NB4 (cell line): ENCODE measurements at regions not wholly inside any gene's neighbourhood (a gene's known extent, or its start where the extent isn't known, plus 50 kb on each side); places are given as distances from the start of the nearest gene placed in this dataset.

ENCODE experiments used
- POLR2A ChIP-seq: IDR thresholded peaks from 2 replicates; pipeline ENCODE4 v1.6.1; 2011; ENCODE audit warnings: mild to moderate bottlenecking; ENCODE audit not compliant: insufficient read length; ENCODE audit errors: extremely low read depth
- TF ChIP-seq, protein P1 (sequence below): IDR thresholded peaks from one replicate; pipeline ENCODE4 v1.5.1; 2012; ENCODE audit warnings: low read depth, low read length
- TF ChIP-seq, protein P2 (sequence below): IDR thresholded peaks from 2 replicates; pipeline ENCODE4 v1.6.1; 2011; ENCODE audit warnings: low read depth, low read length

DNA sequence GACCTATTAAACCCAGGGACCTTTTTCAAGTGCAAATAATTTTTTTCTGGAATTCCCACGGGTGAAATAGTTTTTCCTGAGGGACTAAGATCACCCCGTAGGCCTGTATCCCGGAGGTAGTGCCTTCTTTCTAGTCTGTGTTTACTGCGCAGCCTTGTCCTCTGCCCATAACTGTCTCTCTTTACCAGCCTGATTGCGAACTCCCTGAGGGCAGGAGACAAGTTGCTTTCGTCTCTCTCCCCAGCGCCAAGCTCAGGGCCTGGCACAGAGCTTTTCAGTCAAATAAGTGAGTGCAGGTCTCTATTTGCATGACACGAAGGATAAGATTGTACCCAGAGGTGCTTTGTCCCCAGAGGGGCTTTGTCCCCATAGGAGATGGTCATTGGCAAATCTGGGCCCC is 123.9 kb downstream of the DDX1 start:
- TF ChIP-seq, protein P1, sequence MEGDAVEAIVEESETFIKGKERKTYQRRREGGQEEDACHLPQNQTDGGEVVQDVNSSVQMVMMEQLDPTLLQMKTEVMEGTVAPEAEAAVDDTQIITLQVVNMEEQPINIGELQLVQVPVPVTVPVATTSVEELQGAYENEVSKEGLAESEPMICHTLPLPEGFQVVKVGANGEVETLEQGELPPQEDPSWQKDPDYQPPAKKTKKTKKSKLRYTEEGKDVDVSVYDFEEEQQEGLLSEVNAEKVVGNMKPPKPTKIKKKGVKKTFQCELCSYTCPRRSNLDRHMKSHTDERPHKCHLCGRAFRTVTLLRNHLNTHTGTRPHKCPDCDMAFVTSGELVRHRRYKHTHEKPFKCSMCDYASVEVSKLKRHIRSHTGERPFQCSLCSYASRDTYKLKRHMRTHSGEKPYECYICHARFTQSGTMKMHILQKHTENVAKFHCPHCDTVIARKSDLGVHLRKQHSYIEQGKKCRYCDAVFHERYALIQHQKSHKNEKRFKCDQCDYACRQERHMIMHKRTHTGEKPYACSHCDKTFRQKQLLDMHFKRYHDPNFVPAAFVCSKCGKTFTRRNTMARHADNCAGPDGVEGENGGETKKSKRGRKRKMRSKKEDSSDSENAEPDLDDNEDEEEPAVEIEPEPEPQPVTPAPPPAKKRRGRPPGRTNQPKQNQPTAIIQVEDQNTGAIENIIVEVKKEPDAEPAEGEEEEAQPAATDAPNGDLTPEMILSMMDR, result no peak
- TF ChIP-seq, protein P2, sequence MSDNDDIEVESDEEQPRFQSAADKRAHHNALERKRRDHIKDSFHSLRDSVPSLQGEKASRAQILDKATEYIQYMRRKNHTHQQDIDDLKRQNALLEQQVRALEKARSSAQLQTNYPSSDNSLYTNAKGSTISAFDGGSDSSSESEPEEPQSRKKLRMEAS, result no peak
- no peak for TF ChIP-seq POLR2A
